Adrenal gland (tissue), 5 donors: ENCODE measurements at regions not wholly inside any gene's neighbourhood (a gene's known extent, or its start where the extent isn't known, plus 50 kb on each side); places are given as distances from the start of the nearest gene placed in this dataset.

Source experiments
- POLR2A ChIP-seq, 2 donors: fragments of 450-650 bp; IDR thresholded peaks; one replicate each; pipeline ENCODE4 v1.6.1; 2017; ENCODE audit warnings: antibody characterized with exemption in 2 of 2, mild to moderate bottlenecking in 2 of 2, moderate library complexity in 1 of 2
- TF ChIP-seq, protein P1 (sequence below), 6 experiments: fragments of 450-650 bp in 4 of 6; fragments of 200-600 bp in 2 of 6; sonication (generic) in 1 of 6; IDR thresholded peaks; 1 replicate in 5 of 6; 2 replicates in 1 of 6; pipeline versions ENCODE4 v1.5.1 to v1.8.0; 2016 to 2021; ENCODE audit warnings: antibody characterized with exemption in 6 of 6, mild to moderate bottlenecking in 2 of 6, moderate library complexity in 1 of 6
- donor health status: DM: no; HTN: no; CAD: no.

DNA sequence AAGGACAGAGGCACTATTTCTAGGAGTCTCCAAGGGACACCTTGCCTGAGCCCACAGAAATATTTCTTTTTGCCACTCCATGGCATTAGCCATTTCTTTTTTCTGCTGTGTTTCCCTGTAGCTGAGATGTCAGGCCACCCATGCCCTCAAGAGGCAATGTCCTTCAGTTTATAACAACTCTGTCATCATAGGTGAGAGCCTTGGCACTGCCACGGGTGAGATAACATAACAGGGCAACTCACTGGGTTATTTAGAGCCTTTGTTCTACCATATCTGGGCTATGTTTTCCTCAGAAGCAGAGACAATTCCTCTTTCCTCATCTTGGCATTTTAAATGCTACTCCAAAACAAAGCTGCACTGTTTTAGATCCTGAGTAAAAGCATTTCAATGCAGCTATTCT, 99.9 kb upstream of the MAOA start:
- TF ChIP-seq, protein P1, sequence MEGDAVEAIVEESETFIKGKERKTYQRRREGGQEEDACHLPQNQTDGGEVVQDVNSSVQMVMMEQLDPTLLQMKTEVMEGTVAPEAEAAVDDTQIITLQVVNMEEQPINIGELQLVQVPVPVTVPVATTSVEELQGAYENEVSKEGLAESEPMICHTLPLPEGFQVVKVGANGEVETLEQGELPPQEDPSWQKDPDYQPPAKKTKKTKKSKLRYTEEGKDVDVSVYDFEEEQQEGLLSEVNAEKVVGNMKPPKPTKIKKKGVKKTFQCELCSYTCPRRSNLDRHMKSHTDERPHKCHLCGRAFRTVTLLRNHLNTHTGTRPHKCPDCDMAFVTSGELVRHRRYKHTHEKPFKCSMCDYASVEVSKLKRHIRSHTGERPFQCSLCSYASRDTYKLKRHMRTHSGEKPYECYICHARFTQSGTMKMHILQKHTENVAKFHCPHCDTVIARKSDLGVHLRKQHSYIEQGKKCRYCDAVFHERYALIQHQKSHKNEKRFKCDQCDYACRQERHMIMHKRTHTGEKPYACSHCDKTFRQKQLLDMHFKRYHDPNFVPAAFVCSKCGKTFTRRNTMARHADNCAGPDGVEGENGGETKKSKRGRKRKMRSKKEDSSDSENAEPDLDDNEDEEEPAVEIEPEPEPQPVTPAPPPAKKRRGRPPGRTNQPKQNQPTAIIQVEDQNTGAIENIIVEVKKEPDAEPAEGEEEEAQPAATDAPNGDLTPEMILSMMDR (IDR thresholded peaks at IDR 0.05): no peak
- no peak for TF ChIP-seq POLR2A (IDR thresholded peaks at IDR 0.05)
